Right atrium auricular region (tissue), 2 donors: ENCODE measurements at regions not wholly inside any gene's neighbourhood (a gene's known extent, or its start where the extent isn't known, plus 50 kb on each side); places are given as distances from the start of the nearest gene placed in this dataset.
"Not testable (repeated sequence)": the region's sequence is repeated elsewhere in the genome, so short reads cannot be mapped to it uniquely, and the experiment has no call there.

Experiments
- DNase-seq: peaks from one replicate; pipeline ENCODE4 v3.0.0-alpha.2; 2019; ENCODE audit warnings: low spot score
- H3K27ac ChIP-seq, 2 donors: fragments of 200-600 bp; sonication (generic); 1 replicate in 1 of 2; 2 replicates in 1 of 2; pipeline ENCODE4 v1.5.1; 2016 to 2019
- H3K27me3 ChIP-seq, 2 donors: fragments of 200-600 bp; sonication (generic); one replicate each; pipeline versions ENCODE4 v1.5.1 to v1.6.0; 2017 to 2019
- H3K36me3 ChIP-seq: fragments of 200-600 bp; sonication (generic); one replicate; pipeline ENCODE4 v1.5.1; 2016
- H3K4me1 ChIP-seq, 2 donors: fragments of 200-600 bp; sonication (generic); one replicate each; pipeline versions ENCODE4 v1.5.1 to v1.6.0; 2017 to 2019
- H3K4me3 ChIP-seq, 2 donors: fragments of 200-600 bp; sonication (generic); 1 replicate in 1 of 2; 2 replicates in 1 of 2; pipeline ENCODE4 v1.5.1; 2017 to 2019; ENCODE audit warnings: mild to moderate bottlenecking in 1 of 2, moderate library complexity in 1 of 2
- H3K9me3 ChIP-seq, 2 donors: fragments of 200-600 bp; sonication (generic); one replicate each; pipeline ENCODE4 v1.5.1; 2019

- not testable (repeated sequence) for H3K4me3 ChIP-seq, H3K27ac ChIP-seq, H3K9me3 ChIP-seq, H3K27me3 ChIP-seq, DNase-seq, H3K36me3 ChIP-seq, H3K4me1 ChIP-seq
Observed at GRCh38 chr16:88246955-88247582, 135.7 kb upstream of the ZNF469 start.

GRCh38 chr16:88247583-88247966 lies 135.2 kb upstream of the ZNF469 start:
- not testable (repeated sequence) for H3K36me3 ChIP-seq, H3K9me3 ChIP-seq, H3K4me3 ChIP-seq, H3K27ac ChIP-seq, H3K27me3 ChIP-seq, H3K4me1 ChIP-seq, DNase-seq

GRCh38 chr16:88248761-88249160 lies 134.0 kb upstream of the ZNF469 start:
- not testable (repeated sequence) for DNase-seq, H3K36me3 ChIP-seq, H3K9me3 ChIP-seq

GRCh38 chr16:88250381-88250780 lies 132.4 kb upstream of the ZNF469 start:
- H3K36me3 ChIP-seq, H3K27me3 ChIP-seq, H3K9me3 ChIP-seq, H3K4me3 ChIP-seq, DNase-seq, H3K27ac ChIP-seq, H3K4me1 ChIP-seq: not testable (repeated sequence)

More at GRCh38 chr16:88248761-88249160, 134.0 kb upstream of the ZNF469 start:
- not testable (repeated sequence) for H3K4me3 ChIP-seq, H3K27me3 ChIP-seq, H3K4me1 ChIP-seq, H3K27ac ChIP-seq

- H3K27ac ChIP-seq, H3K4me1 ChIP-seq, H3K27me3 ChIP-seq, H3K36me3 ChIP-seq, H3K4me3 ChIP-seq, DNase-seq: not testable (repeated sequence)
- peaks cover 0 to 11% of the 10 kb centered on the region in 2 donors for H3K9me3 ChIP-seq
Observed at GRCh38 chr16:88252057-88252794, 130.5 kb upstream of the ZNF469 start.

- H3K4me3 ChIP-seq, H3K27ac ChIP-seq, H3K36me3 ChIP-seq, DNase-seq, H3K27me3 ChIP-seq, H3K4me1 ChIP-seq: not testable (repeated sequence)
- peaks cover 0 to 11% of the 10 kb centered on the region in 2 donors for H3K9me3 ChIP-seq
Observed at GRCh38 chr16:88258141-88258540, 124.6 kb upstream of the ZNF469 start.

GRCh38 chr16:88258764-88259525 lies 123.8 kb upstream of the ZNF469 start:
- peaks cover 0 to 11% of the 10 kb centered on the region in 2 donors for H3K9me3 ChIP-seq
- H3K27me3 ChIP-seq, DNase-seq, H3K27ac ChIP-seq, H3K4me3 ChIP-seq, H3K36me3 ChIP-seq: not testable (repeated sequence)
- peaks cover 0 to 14% of the 10 kb centered on the region in 2 donors for H3K4me1 ChIP-seq

- not testable (repeated sequence) for H3K9me3 ChIP-seq, H3K27me3 ChIP-seq, H3K36me3 ChIP-seq, H3K27ac ChIP-seq, DNase-seq, H3K4me3 ChIP-seq
- peaks cover 0 to 16% of the 10 kb centered on the region in 2 donors for H3K4me1 ChIP-seq
Observed at GRCh38 chr16:88259538-88259937, 123.2 kb upstream of the ZNF469 start.

GRCh38 chr16:88260146-88260545 lies 122.6 kb upstream of the ZNF469 start:
- not testable (repeated sequence) for H3K4me3 ChIP-seq, DNase-seq, H3K9me3 ChIP-seq, H3K36me3 ChIP-seq, H3K27ac ChIP-seq, H3K27me3 ChIP-seq
- H3K4me1 ChIP-seq: peaks cover 0 to 21% of the 10 kb centered on the region in 2 donors

- not testable (repeated sequence) for H3K4me3 ChIP-seq, H3K27ac ChIP-seq, H3K27me3 ChIP-seq, H3K36me3 ChIP-seq, H3K9me3 ChIP-seq, DNase-seq
- peaks cover 0 to 30% of the 10 kb centered on the region in 2 donors for H3K4me1 ChIP-seq
Observed at GRCh38 chr16:88260881-88261665, 121.7 kb upstream of the ZNF469 start.

- not testable (repeated sequence) for H3K27me3 ChIP-seq, H3K36me3 ChIP-seq, H3K27ac ChIP-seq, H3K4me3 ChIP-seq, H3K9me3 ChIP-seq
- H3K4me1 ChIP-seq: peaks cover 0 to 32% of the 10 kb centered on the region in 2 donors
- DNase-seq: peak; percentile 64
Observed at GRCh38 chr16:88261814-88262605, 120.7 kb upstream of the ZNF469 start.

- peaks cover 0 to 32% of the 10 kb centered on the region in 2 donors for H3K4me1 ChIP-seq
- not testable (repeated sequence) for H3K36me3 ChIP-seq, DNase-seq, H3K9me3 ChIP-seq, H3K27me3 ChIP-seq, H3K4me3 ChIP-seq, H3K27ac ChIP-seq
Observed at GRCh38 chr16:88262858-88263563, 119.7 kb upstream of the ZNF469 start.

- not testable (repeated sequence) for H3K27me3 ChIP-seq, H3K27ac ChIP-seq, H3K4me3 ChIP-seq, H3K36me3 ChIP-seq, DNase-seq, H3K9me3 ChIP-seq
- H3K4me1 ChIP-seq: peaks cover 0 to 32% of the 10 kb centered on the region in 2 donors
Observed at GRCh38 chr16:88263681-88264287, 119.0 kb upstream of the ZNF469 start.
